Right kidney (tissue), 1 donor: ENCODE measurements at regions not wholly inside any gene's neighbourhood (a gene's known extent, or its start where the extent isn't known, plus 50 kb on each side); places are given as distances from the start of the nearest gene placed in this dataset.
"Not testable (repeated sequence)": the region's sequence is repeated elsewhere in the genome, so short reads cannot be mapped to it uniquely, and the experiment has no call there.

Source experiments
- DNase-seq: peaks from one replicate; pipeline ENCODE4 v3.0.0-alpha.2; 2016

DNA sequence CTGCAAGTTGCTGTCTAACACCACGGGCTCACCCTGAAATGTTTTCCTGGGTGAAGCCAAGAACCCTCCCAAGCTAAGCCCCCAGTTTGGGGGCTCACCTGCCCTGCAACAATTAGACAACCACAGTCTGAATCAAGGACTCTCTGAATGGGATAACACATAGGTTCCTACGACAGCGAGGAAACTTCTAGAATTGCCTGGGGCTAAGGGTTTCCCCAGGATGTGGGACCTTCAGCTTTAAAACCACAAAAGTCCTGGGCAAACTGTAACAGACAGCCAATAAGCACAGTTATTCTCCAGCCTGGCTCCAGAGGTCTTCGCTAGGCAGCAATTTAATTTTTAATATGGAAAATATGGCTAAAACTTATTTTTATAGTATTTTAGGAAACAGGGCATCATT lies 162.6 kb downstream of the PRKX start:
- no peak for DNase-seq

DNA sequence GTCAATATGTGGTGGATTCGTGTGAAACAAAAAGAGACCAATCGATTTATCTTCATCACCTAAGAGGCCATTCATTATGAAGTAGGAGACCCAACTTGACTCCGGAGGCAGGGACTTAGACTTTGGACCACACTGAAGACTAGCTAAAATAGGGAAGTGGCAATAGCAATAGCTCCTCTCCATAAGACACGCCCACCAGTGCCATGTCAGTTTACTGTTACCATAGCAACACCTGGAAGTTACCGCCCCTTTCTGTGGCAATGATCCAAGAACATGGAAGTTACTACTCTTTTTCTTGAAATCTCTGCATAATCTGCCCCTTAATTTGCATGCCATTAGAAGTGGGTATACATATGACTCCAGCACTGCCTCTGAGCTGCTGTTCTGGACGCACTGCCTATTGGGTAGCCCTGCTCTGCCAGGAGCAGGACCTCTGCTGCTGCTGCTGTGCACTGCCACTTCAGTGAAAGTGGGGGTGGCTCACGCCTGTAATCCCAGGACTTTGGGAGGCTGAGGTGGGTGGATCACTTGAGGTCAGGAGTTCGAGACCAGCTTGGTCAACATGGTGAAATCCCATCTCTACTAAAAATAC lies 163.2 kb downstream of the PRKX start:
- no peak for DNase-seq

DNA sequence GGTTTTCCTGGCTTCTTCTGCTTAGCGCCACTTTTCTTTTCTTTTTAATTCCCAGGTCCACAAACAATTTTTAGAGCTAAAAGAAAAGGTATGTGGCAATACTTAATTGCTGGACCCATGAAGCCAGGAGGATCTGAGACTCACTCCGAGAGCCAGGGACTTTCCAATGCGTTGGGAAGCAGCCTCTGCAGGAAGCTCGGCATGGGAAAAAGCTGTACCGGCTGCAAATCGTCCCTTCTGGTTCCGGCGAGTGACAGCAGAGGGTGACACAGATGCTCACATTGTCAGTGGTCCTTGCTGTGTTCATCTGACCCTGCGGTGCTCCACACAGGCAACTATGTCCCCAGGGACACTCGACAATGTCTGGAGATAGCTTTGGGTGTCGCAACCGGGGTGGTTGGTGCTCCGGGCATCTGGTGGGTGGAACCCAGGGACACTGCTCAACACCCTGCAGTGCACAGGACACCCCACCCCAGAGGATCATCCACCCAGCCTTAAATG lies 164.0 kb downstream of the PRKX start:
- no peak for DNase-seq

DNA sequence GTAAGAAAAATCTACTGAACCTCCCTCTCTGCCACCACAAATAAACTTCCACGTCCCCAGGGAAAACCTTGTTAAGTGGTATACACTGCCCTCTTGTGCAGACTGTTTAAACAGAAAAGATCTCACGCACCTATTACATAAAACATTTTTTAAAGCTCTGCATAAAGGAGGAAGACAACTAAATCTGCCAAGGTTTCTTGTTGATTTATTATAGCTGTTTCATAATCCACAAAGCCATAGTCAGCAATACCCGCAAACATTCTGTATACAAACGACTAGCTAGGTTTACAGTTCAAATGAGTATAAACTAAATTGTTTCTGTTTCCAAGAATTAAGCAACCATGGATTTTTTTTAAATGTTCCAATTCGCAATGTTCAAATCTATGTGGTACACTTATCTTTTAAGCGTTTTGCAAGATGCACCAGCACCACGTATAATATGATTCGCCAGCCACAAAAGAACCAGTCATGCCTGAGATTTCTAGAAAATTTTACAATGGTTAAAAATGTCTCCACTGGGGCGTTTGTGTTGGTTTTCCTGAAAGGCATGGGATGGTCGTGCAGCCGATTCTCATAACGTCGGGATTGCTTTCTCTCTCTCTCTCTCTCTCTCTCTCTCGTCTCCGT lies 164.6 kb downstream of the PRKX start:
- DNase-seq = no peak

DNA sequence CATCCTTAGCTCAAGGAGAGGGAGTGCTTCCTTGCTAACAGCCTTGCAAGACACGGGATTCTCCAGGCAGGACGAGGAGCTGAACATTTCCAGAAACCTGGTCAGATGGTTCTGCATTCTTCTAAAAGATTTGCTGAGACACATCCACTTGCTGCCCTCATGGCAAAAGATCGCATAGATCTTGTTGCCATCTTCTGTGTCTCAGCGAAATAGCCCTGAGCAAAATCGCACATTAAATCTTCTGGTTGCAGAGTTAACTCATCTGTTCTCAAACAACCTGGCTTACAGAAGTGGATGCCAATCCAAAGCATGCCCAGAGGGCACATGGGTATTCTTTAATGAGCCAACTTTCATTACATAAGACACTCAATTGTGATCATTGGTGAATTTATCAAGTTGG lies 167.5 kb downstream of the PRKX start:
- DNase-seq = no peak

DNA sequence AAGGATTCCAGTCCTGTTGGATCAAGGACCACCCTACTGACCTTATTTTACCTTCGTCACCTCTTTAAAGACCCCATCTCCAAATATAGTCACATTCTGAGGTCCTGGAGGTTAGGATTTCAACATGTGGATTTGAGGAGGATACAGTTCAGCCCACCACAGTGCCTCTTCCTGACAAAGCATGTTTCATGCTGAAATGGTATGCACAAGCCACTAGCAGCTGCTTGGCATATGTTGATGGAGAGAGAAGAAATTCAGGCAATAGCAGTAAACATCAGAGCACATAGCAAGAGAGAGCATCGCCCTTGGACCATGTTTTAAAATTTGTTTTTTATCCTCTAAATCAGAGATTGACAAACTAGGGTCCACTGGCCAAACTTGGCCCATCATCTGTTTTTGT lies 172.1 kb downstream of the PRKX start:
- DNase-seq = no peak

DNA sequence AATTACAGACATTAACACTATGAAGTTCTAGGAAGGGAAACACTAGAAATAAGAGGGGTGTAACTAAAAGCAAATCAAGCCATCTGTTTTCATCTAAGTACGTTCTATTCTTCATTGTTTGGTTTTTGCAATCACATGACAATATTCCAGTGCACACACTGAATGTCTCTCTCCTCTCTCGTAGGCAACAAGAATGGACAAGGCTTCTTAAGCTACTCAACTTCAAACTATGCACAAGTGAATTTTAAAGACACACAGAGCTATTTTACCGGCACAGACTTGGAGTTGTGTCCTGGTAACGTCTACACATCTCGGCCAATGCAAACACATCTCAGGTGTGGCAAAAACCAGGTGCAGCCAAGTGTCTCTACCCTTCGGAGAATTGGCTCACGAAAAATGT lies 173.3 kb downstream of the PRKX start:
- DNase-seq = no peak

DNA sequence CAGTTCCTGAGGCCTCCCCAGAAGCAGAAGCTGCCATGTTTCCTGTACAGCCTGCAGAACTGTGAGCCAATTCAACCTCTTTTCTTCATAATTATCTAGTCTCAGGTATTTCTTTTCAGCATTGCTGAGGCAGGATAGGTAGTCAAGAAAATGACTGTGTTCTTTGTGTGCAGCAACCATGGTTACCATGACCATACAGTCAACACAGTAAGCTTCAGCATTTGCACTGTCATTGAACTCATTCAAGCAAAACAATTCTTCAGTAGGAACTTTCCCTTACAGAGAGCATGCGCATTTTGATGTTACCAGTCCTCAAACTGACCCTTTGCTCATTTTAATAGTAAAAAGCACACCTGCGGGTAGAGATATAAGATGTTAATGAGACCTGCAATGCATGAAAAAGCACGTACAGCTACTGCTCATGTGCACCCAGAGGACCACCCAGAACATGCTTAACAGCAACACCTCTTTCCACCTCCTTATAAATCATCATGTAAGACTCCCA lies 180.8 kb downstream of the PRKX start:
- DNase-seq = no peak

DNA sequence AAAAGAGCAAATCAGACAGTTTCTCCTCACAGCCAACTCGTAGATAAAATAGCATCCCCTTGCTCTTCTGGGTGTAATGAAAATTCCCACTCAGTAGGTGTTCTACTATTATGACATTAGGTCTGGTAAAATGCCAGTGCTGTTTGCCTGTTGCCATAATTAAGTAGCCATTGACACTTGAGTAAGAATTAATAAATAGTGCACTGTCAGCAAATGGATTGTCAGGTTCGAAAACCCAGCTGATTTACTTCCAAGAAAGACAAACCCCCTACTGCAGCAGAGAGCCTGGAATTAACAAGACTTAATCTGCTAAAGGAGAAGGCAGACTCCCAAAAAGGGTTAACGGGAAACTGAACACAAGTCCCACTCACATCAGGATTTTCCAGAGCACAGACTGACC lies 182.0 kb downstream of the PRKX start:
- DNase-seq = not testable (repeated sequence)

DNA sequence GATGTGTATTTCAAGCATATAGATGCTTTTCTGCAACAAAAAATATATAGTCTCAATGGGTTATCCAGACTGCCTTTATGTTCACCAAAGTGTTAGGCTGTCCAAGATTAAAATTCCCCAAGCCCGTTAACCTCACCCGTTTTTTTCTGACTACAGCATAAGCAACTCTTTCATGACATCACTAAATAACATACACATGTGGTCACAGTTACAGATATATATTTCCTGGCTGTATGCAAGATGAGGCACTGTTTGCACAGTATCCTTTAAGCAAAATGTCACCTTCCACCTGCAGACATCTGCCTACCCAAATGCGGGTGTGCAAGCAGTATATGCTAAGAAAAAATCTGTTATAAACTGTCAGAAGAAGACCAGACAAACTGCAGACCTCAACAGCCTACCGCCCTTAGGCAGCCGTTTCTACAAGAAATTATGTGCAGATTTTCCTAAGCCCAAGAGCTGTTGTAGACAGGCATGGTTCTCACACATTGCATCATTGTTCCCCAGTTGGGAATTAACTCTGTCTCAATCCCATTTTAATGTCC lies 183.1 kb upstream of the MXRA5 start:
- DNase-seq = no peak

DNA sequence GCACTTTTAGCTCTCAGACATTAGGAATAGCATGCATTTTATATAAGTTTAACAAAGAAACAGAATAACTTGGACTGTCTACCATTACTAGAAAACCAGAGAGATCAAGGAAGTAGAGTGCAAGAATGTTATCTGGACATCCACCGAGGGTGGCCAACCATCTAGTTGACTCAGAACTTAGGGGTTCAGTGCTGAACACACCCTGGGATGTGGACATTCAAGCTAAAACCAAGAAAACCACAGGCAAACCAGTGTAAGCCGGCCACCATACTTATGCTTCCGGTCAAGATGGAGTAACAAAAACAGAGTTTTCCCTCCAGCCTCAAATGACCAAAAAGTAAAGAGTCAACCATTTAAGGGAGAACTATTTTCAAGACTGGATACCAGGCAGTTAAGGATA lies 181.4 kb upstream of the MXRA5 start:
- DNase-seq = no peak

DNA sequence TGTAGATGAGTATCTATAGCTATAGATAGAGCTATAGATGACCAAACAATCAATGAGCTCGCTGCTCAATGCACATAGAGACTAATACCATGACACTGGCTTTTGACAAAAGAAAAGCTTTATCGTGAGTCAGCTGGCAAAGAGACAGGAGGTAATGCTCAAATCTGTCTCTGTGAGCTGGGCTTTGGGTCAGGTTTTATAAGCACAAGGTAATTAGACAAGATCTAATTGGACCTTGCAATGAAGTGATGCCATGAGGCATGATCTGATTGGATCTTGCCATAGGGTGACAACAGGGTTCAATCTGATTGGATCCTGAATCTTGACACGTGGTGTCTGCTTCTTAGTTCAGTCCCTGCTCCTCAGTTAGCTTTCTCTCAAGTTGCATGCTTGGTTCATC lies 180.7 kb upstream of the MXRA5 start:
- no peak for DNase-seq

DNA sequence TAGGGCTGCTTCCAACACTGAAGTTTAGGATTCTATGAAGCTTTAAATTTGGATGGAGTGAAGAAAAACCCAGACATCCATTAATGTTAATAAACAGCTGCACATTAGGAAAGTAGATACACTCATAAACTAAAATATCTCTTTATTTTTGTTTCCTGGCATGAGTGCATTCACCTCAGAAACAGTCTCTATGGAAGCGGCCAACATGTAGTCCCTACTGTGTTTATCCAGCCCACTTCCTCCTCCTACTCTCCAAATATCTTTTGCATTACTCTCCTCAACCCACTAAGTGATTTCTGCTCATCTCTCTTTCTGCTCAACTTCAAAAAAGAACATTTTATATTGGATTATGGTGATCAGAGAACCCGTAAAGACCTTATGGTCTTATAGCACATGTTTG lies 180.3 kb upstream of the MXRA5 start:
- DNase-seq = no peak

DNA sequence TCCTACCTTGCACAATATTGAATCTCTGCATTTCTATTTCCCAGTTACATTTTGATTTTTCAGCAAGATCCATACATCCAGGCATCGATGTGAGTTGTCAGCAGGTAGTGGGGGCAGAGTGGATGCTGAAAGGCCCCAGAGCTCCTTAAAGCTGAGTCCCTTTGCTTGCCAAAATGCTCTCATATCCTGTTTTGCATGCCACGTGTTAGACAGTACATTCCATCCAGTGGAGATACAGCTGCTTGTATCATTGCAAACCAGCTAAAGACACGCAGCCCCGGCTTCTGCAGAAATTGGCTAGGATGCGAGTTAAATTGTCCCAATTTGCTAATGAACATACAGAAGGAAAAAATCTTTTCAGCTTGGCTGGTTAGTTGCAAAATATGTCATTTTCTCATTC lies 179.6 kb upstream of the MXRA5 start:
- DNase-seq = no peak

DNA sequence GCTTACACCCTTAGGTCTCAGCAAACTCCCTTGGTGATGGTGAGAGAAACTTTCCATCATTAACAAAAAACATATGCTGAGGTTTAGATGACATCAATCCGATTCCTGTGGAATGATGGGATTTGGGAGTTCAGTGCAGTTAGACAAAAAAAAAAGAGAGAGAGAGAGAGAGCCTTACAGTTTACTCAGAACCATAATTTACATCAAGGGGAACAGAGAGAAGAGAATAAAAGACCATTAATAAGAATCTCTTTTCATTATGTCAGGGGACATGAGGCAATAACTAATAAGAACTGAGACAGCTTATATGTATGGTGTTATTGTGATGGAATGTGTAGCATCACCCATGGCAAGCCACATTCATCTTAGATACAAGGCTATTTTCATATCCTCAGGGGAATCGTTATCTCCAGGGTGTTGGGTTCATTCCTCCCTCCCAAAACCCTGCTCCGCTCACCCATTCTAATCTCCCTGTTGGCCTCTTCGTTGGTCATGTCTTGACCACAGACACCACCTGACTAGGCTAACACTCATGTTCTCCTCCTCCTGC lies 175.7 kb upstream of the MXRA5 start:
- DNase-seq = no peak

DNA sequence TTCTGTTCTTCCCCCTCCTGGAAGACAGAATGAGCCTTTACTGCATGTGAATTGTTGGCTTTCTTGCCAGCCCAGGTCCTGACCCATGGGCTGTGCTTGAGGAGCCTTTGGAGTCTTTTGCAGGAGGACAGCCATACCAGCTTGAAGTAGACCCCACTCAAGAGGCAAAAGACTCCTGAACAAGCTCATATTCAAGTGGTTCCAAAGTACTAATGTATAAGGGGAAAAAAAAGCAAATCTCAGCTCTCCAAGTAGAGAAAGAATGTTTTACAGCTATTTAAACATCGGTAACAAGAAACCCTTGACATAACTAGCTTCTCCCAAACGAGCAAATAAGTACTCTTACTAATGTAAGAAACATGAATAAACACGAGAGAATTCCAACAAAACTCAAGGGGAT lies 174.9 kb upstream of the MXRA5 start:
- DNase-seq = no peak

DNA sequence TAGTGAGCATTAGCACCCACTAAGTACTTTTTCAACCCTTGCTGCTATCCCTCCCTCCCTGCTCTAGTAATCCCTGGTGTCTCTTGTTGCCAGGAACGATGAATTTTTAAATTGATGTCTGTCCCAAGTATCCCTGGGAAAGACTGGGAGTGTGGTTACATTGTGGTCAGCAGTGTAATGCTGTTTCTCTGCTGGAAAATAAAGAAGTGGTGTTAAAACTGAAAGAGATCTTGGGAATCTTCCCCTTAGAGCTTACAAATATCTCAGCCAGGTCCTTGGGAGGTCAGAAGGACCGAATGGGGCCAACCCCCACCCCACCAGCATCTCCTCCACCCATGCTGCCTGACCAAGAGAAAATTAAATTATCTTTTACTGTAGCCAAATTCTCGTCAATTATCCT lies 174.5 kb upstream of the MXRA5 start:
- DNase-seq = no peak

DNA sequence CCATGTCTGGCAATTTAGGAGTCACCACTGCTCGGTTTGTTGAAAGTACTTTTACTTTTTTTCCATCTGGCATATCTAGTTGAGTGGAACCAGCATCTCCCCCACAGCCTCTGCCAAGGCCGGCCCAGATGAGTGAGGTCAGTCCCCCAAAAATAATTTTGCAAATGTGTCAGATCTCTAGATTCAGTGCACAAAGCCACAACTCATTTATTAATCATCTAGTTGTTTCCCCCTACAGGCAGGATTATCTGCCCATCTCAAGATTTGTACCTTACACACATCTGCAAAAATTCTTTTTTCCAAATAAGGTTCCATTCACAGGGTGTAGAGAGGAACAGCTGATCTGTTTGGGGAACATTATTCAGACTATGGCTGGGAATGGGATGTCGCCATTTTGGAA lies 174.0 kb upstream of the MXRA5 start:
- no peak for DNase-seq

DNA sequence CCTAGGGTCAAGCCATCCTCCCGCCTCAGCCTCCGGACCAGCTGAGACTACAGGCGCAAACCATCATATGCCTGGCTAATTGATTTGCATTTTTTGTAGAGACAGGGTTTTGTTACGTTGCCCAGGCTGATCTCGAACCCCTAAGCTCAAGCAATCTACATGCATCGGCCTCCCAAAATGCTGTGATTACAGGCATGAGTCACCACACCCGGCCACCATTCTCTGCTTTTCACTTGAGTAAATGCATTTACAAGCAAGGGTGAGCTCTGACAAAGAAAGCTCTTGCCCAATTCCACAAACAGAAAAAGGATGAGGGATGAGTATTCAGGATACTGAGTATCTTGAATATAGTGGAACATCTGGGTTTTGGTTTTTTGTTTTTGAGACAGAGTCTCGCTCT lies 172.9 kb upstream of the MXRA5 start:
- not testable (repeated sequence) for DNase-seq

DNA sequence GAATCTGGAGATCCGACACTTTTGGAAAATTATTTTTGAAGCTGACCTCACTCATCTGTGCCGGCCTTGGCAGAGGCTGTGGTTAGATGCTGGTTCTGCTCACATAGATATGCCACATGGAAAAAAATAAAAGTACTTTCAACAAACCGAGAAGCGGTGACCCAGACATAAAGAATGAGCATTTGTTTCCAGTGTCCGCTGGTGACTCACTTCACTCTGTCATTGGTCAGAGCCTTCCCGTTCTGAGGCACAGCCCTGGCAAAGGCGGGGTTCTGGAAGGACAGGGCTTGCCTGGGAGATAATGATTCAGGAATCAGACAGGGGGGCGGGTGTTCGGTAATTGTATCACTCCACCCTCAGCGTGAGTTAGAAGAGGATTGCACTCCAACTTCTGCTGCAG lies 172.4 kb upstream of the MXRA5 start:
- DNase-seq = no peak

DNA sequence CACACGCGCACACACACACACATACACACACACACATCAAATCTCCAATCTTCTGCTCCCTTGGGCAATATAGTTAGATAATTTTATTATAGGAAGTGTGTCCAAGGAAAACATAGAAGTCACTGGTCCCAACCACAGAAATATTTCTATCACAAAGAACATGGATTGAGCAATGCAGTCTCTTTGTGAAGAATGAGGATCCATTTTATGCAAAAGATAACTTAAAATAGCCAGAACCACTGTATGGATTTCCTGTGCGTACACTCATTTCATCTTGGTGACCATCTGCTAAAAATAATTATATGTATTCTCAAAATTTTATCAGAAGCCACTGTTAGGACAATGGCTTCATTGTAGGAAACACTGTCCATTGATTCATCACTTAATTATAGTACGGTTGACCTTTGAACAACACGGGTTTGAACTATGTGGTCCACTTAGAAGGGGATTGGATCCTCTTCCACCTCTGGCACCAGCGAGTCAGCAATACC lies 169.6 kb upstream of the MXRA5 start:
- no peak for DNase-seq

DNA sequence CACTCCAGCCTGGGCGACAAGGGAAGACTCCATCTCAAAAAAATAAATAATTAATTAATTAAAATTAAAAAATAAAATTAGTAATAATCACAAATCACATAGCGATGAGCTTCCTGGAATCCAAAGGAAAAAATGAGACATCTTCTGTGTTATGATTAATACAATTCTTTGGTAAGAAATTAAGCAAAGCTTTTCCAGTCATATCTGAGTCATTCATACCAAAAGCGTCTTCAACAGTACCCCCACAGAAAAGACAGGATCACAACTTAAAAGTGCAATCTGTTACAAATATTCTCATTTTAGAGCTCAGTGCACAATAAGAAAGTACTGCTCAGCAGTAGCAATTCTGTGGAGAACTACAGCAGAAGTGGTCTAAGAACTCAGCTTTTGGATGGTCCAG lies 168.5 kb upstream of the MXRA5 start:
- no peak for DNase-seq

DNA sequence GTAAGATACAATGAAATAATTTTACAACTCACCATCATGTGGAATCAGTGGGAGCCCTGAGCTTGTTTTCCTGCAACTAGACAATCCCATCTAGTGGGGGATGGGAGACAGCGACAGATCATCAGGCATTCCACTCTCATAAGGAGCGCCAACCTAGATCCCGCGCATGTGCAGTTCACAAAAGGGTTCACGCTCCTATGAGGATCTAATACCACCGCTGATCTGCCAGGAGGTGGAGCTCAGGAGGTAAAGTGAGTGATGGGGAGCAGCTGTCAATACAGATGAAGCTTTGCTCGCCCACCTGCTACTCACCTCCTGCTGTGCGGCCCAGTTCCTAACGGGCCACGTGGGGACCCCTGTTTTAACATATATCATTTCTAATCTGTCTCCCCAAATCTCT lies 165.7 kb upstream of the MXRA5 start:
- DNase-seq = not testable (repeated sequence)

DNA sequence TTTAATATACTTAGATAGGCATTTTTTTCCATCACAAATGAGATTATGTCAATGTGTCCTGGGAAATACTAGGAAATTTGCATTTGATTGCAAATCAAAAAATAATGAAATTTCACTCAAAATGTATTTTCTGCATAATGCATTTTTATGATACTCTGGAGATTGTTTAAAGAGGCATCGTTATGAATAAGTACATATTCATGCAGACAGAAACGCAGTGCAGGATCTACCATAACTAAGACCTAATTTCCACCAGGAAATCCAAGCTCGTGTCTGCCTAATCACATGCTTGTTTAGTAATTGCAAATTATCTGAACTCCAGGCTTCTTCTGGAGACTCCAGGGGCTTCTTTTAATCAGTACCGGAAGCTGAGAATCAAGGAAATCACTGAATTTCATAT lies 163.5 kb upstream of the MXRA5 start:
- no peak for DNase-seq
